Activated B cell treated with CpG ODN at 0.5 μM for 24 hours (primary cell): ENCODE measurements at regions not wholly inside any gene's neighbourhood (a gene's known extent, or its start where the extent isn't known, plus 50 kb on each side); places are given as distances from the start of the nearest gene placed in this dataset.

Experiments
- ATAC-seq: fragments of 200-7000 bp; cut with Tn5 transposase; one replicate; pipeline ENCODE4 v1.10.0; 2021; ENCODE audit warnings: low read depth, mild to moderate bottlenecking, moderate library complexity
- CTCF ChIA-PET: fragments of 350-600 bp; sonication (Branson Sonifier 250); formaldehyde crosslinking; loops from one replicate; lab custom pipeline; 2021; ENCODE audit warnings: antibody characterized with exemption; lab: Charles Lee
- POLR2A ChIA-PET: fragments of 350-600 bp; sonication (Branson Sonifier 250); formaldehyde crosslinking; loops from one replicate; lab custom pipeline; 2021; ENCODE audit warnings: antibody characterized with exemption; lab: Charles Lee
- DNase-seq: peaks from one replicate; pipeline ENCODE4 v3.0.0; 2022
- H3K27ac Mint-ChIP-seq: one replicate; pipeline ENCODE4 v1.8.0; 2020; ENCODE audit warnings: mixed read lengths
- H3K27me3 Mint-ChIP-seq: one replicate; pipeline ENCODE4 v1.8.0; 2021; ENCODE audit warnings: mixed read lengths
- H3K36me3 Mint-ChIP-seq: one replicate; pipeline ENCODE4 v1.8.0; 2021; ENCODE audit warnings: low read depth, mixed read lengths
- H3K4me1 Mint-ChIP-seq: one replicate; pipeline ENCODE4 v1.8.0; 2021; ENCODE audit warnings: mixed read lengths
- H3K4me3 Mint-ChIP-seq: one replicate; pipeline ENCODE4 v1.8.0; 2020; ENCODE audit warnings: mild to moderate bottlenecking, mixed read lengths
- H3K9me3 Mint-ChIP-seq: one replicate; pipeline ENCODE4 v1.8.0; 2020; ENCODE audit warnings: mixed read lengths
- CTCF ChIP-seq: fragments of 200-600 bp; IDR thresholded peaks from one replicate; pipeline ENCODE4 v1.8.0; 2022; ENCODE audit warnings: antibody characterized with exemption, mild to moderate bottlenecking
- intact Hi-C: fragments of 100-400 bp; cut with micrococcal nuclease; formaldehyde crosslinking; loops from one replicate; pipeline ENCODE4 v1.15.1; 2024

- no peak for DNase-seq
These were observed 720.5 kb upstream of the SLC35B3 start for GRCh38 chr6:9155836-9156235.

GRCh38 chr6:9143140-9143539 is 707.8 kb upstream of the SLC35B3 start:
- no peak overlapping the region for H3K27ac Mint-ChIP-seq
- no peaks in the 10 kb centered on the region for H3K4me1 Mint-ChIP-seq
- H3K27me3 Mint-ChIP-seq: no peaks in the 10 kb centered on the region
- DNase-seq: no peak
- no peak for ATAC-seq
- CTCF ChIA-PET: no interaction called here
- POLR2A ChIA-PET: no interaction called here
- no peaks in the 10 kb centered on the region for H3K36me3 Mint-ChIP-seq
- H3K9me3 Mint-ChIP-seq: peaks cover 4% of the 10 kb centered on the region
- intact Hi-C loops: no loop called here
- no peak overlapping the region for H3K4me3 Mint-ChIP-seq
- TF ChIP-seq CTCF: no peak

More at GRCh38 chr6:9155836-9156235, 720.5 kb upstream of the SLC35B3 start:
- H3K4me3 Mint-ChIP-seq: no peak overlapping the region
- intact Hi-C loops: no loop called here
- no peaks in the 10 kb centered on the region for H3K36me3 Mint-ChIP-seq
- H3K27ac Mint-ChIP-seq: no peak overlapping the region
- TF ChIP-seq CTCF: no peak
- no peaks in the 10 kb centered on the region for H3K4me1 Mint-ChIP-seq
- peaks cover 4% of the 10 kb centered on the region for H3K9me3 Mint-ChIP-seq
- no peak for ATAC-seq
- ChIA-PET CTCF (no interaction called here), POLR2A (no interaction called here)
- no peaks in the 10 kb centered on the region for H3K27me3 Mint-ChIP-seq

- Mint-ChIP-seq H3K4me1 (no peaks in the 10 kb centered on the region), H3K9me3 (peaks cover 4% of the 10 kb centered on the region), H3K27me3 (no peaks in the 10 kb centered on the region), H3K4me3 (no peak overlapping the region), H3K27ac (no peak overlapping the region), H3K36me3 (no peaks in the 10 kb centered on the region)
- ATAC-seq (no peak), DNase-seq (no peak)
- CTCF ChIA-PET: no interaction called here
- intact Hi-C loops: no loop called here
- TF ChIP-seq CTCF: no peak
- POLR2A ChIA-PET: no interaction called here
These were observed 705.7 kb upstream of the SLC35B3 start for GRCh38 chr6:9140951-9141460.

GRCh38 chr6:9140172-9140571 is 704.8 kb upstream of the SLC35B3 start:
- ChIA-PET CTCF (no interaction called here), POLR2A (no interaction called here)
- no peaks in the 10 kb centered on the region for H3K27me3 Mint-ChIP-seq
- H3K36me3 Mint-ChIP-seq: no peaks in the 10 kb centered on the region
- H3K9me3 Mint-ChIP-seq: peaks cover 4% of the 10 kb centered on the region
- H3K4me3 Mint-ChIP-seq: no peak overlapping the region
- intact Hi-C loops: no loop called here
- DNase-seq: no peak
- TF ChIP-seq CTCF: no peak
- no peaks in the 10 kb centered on the region for H3K4me1 Mint-ChIP-seq
- no peak for ATAC-seq
- no peak overlapping the region for H3K27ac Mint-ChIP-seq

- no peaks in the 10 kb centered on the region for H3K36me3 Mint-ChIP-seq
- ATAC-seq: no peak
- CTCF ChIA-PET: no interaction called here
- intact Hi-C loops: no loop called here
- TF ChIP-seq CTCF: no peak
- peaks cover 4% of the 10 kb centered on the region for H3K9me3 Mint-ChIP-seq
- POLR2A ChIA-PET: no interaction called here
- no peak overlapping the region for H3K4me3 Mint-ChIP-seq
- no peak for DNase-seq
- H3K4me1 Mint-ChIP-seq: no peaks in the 10 kb centered on the region
- H3K27ac Mint-ChIP-seq: no peak overlapping the region
- no peaks in the 10 kb centered on the region for H3K27me3 Mint-ChIP-seq
These were observed 704.4 kb upstream of the SLC35B3 start for GRCh38 chr6:9139746-9140145.
